IMR-90 (cell line): ENCODE measurements at regions not wholly inside any gene's neighbourhood (a gene's known extent, or its start where the extent isn't known, plus 50 kb on each side); places are given as distances from the start of the nearest gene placed in this dataset.

Experiments
- BHLHE40 ChIP-seq: fragments of 150-350 bp; IDR thresholded peaks from 2 replicates; pipeline ENCODE4 v1.6.1; 2016; ENCODE audit warnings: mild to moderate bottlenecking, low read depth, low read length
- CEBPB ChIP-seq: IDR thresholded peaks from 2 replicates; pipeline ENCODE4 v1.6.1; 2012; ENCODE audit warnings: low read depth, low read length, improper control_type of control experiment
- MAFK ChIP-seq: IDR thresholded peaks from 2 replicates; pipeline ENCODE4 v1.6.1; 2012; ENCODE audit warnings: low read depth, low read length, improper control_type of control experiment
- MXI1 ChIP-seq: IDR thresholded peaks from 2 replicates; pipeline ENCODE4 v1.6.1; 2012; ENCODE audit warnings: low read depth, mild to moderate bottlenecking, low read length, moderate library complexity, borderline replicate concordance
- POLR2A ChIP-seq: IDR thresholded peaks from 2 replicates; pipeline ENCODE4 v1.6.1; 2012; ENCODE audit warnings: mild to moderate bottlenecking, low read depth, low read length
- RAD21 ChIP-seq: IDR thresholded peaks from 2 replicates; pipeline ENCODE4 v1.6.1; 2012; ENCODE audit warnings: low read length, improper control_type of control experiment
- RCOR1 ChIP-seq: IDR thresholded peaks from 2 replicates; pipeline ENCODE4 v1.6.1; 2012; ENCODE audit warnings: mild to moderate bottlenecking, low read length, improper control_type of control experiment; ENCODE audit not compliant: insufficient replicate concordance
- RFX5 ChIP-seq: IDR thresholded peaks from 2 replicates; pipeline ENCODE4 v1.8.0; 2012; ENCODE audit warnings: low read depth, mild to moderate bottlenecking, low read length, moderate library complexity
- SMC3 ChIP-seq: fragments of 150-350 bp; IDR thresholded peaks from 2 replicates; pipeline ENCODE4 v1.6.1; 2016; ENCODE audit warnings: low read depth, mild to moderate bottlenecking, antibody characterized with exemption, low read length, moderate library complexity
- TF ChIP-seq, protein P1 (sequence below): conservative IDR thresholded peaks from 2 replicates; pipeline ENCODE4 v1.5.1; 2012; ENCODE audit warnings: mild to moderate bottlenecking, low read depth, low read length, improper control_type of control experiment
- TF ChIP-seq, protein P2 (sequence below): fragments of 150-350 bp; IDR thresholded peaks from 2 replicates; pipeline ENCODE4 v1.6.1; 2017; ENCODE audit warnings: mild to moderate bottlenecking, antibody characterized with exemption, low read length, low read depth
- TF ChIP-seq, protein P3 (sequence below): fragments of 150-350 bp; IDR thresholded peaks from 2 replicates; pipeline ENCODE4 v1.6.1; 2016; ENCODE audit warnings: low read depth, mild to moderate bottlenecking, low read length, moderate library complexity, borderline replicate concordance

- TF ChIP-seq, protein P1, sequence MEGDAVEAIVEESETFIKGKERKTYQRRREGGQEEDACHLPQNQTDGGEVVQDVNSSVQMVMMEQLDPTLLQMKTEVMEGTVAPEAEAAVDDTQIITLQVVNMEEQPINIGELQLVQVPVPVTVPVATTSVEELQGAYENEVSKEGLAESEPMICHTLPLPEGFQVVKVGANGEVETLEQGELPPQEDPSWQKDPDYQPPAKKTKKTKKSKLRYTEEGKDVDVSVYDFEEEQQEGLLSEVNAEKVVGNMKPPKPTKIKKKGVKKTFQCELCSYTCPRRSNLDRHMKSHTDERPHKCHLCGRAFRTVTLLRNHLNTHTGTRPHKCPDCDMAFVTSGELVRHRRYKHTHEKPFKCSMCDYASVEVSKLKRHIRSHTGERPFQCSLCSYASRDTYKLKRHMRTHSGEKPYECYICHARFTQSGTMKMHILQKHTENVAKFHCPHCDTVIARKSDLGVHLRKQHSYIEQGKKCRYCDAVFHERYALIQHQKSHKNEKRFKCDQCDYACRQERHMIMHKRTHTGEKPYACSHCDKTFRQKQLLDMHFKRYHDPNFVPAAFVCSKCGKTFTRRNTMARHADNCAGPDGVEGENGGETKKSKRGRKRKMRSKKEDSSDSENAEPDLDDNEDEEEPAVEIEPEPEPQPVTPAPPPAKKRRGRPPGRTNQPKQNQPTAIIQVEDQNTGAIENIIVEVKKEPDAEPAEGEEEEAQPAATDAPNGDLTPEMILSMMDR: no peak
- TF ChIP-seq RFX5 (no peak), MXI1 (no peak), SMC3 (no peak), MAFK (no peak), RAD21 (no peak), POLR2A (no peak), BHLHE40 (no peak), RCOR1 (no peak), CEBPB (no peak)
- TF ChIP-seq, protein P2, sequence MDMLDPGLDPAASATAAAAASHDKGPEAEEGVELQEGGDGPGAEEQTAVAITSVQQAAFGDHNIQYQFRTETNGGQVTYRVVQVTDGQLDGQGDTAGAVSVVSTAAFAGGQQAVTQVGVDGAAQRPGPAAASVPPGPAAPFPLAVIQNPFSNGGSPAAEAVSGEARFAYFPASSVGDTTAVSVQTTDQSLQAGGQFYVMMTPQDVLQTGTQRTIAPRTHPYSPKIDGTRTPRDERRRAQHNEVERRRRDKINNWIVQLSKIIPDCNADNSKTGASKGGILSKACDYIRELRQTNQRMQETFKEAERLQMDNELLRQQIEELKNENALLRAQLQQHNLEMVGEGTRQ: no peak
- TF ChIP-seq, protein P3, sequence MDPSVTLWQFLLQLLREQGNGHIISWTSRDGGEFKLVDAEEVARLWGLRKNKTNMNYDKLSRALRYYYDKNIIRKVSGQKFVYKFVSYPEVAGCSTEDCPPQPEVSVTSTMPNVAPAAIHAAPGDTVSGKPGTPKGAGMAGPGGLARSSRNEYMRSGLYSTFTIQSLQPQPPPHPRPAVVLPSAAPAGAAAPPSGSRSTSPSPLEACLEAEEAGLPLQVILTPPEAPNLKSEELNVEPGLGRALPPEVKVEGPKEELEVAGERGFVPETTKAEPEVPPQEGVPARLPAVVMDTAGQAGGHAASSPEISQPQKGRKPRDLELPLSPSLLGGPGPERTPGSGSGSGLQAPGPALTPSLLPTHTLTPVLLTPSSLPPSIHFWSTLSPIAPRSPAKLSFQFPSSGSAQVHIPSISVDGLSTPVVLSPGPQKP: no peak
Observed at GRCh38 chr10:62626079-62626478, 178.4 kb upstream of the ADO start.
